CD4-positive, CD25-positive, alpha-beta regulatory T cell (primary cell): ENCODE measurements at regions not wholly inside any gene's neighbourhood (a gene's known extent, or its start where the extent isn't known, plus 50 kb on each side); places are given as distances from the start of the nearest gene placed in this dataset.

Source experiments
- ATAC-seq, 2 donors: fragments of 150-1000 bp; cut with Tn5 transposase; one replicate each; pipeline ENCODE4 v1.10.0; 2021; ENCODE audit warnings: low read depth in 2 of 2, moderate number of reproducible peaks in 2 of 2, moderate library complexity in 1 of 2
- DNase-seq, 3 donors: peaks; one replicate each; pipeline versions ENCODE4 v3.0.0 to v3.0.0-alpha.2; 2012 to 2022; ENCODE audit warnings: mixed read lengths in 1 of 3
- H3K27ac ChIP-seq: one replicate; pipeline ENCODE4 v1.7.0; 2013; ENCODE audit warnings: mild to moderate bottlenecking, low read length; ENCODE audit not compliant: insufficient read depth, poor library complexity, severe bottlenecking
- H3K27me3 ChIP-seq: one replicate; pipeline ENCODE4 v1.7.0; 2013; ENCODE audit warnings: low read length; ENCODE audit not compliant: control insufficient read depth, insufficient read depth
- H3K36me3 ChIP-seq: one replicate; pipeline ENCODE4 v1.7.0; 2013; ENCODE audit warnings: mild to moderate bottlenecking, low read length, moderate library complexity; ENCODE audit not compliant: control insufficient read depth, insufficient read depth
- H3K4me1 ChIP-seq: 2 replicates; pipeline ENCODE4 v1.7.0; 2013; ENCODE audit warnings: mild to moderate bottlenecking, low read length; ENCODE audit not compliant: insufficient read depth, control insufficient read depth, poor library complexity, severe bottlenecking
- H3K4me3 ChIP-seq: one replicate; pipeline ENCODE4 v1.7.0; 2013; ENCODE audit warnings: low read depth, mild to moderate bottlenecking, low read length, moderate library complexity
- H3K9me3 ChIP-seq, 2 experiments: 1 replicate in 1 of 2; 2 replicates in 1 of 2; pipeline ENCODE4 v1.7.0; 2013; ENCODE audit warnings: low read length in 2 of 2, mild to moderate bottlenecking in 1 of 2, moderate library complexity in 1 of 2; ENCODE audit not compliant: control insufficient read depth in 2 of 2
- H3K27ac Mint-ChIP-seq, 3 donors: one replicate each; pipeline ENCODE4 v1.8.0; 2020 to 2022; ENCODE audit warnings: mild to moderate bottlenecking in 3 of 3, mixed read lengths in 3 of 3, moderate library complexity in 2 of 3
- H3K27me3 Mint-ChIP-seq: one replicate; pipeline ENCODE4 v1.8.0; 2022; ENCODE audit warnings: mild to moderate bottlenecking, mixed read lengths
- H3K36me3 Mint-ChIP-seq: one replicate; pipeline ENCODE4 v1.8.0; 2020; ENCODE audit warnings: mixed read lengths
- H3K4me1 Mint-ChIP-seq, 4 donors: one replicate each; pipeline ENCODE4 v1.8.0; 2020 to 2022; ENCODE audit warnings: mixed read lengths in 4 of 4, mild to moderate bottlenecking in 1 of 4
- H3K4me3 Mint-ChIP-seq, 4 donors: one replicate each; pipeline ENCODE4 v1.8.0; 2020 to 2022; ENCODE audit warnings: mild to moderate bottlenecking in 4 of 4, mixed read lengths in 4 of 4, moderate library complexity in 3 of 4
- H3K9me3 Mint-ChIP-seq, 7 donors: one replicate each; pipeline ENCODE4 v1.8.0; 2020 to 2022; ENCODE audit warnings: mixed read lengths in 7 of 7, mild to moderate bottlenecking in 3 of 7, moderate library complexity in 2 of 7

GRCh38 chr1:106787520-106787919, 269.0 kb upstream of the PRMT6 start:
- no peak overlapping the region for H3K27ac Mint-ChIP-seq
- H3K27me3 Mint-ChIP-seq: no peaks in the 10 kb centered on the region
- Histone ChIP-seq H3K27me3 (no peaks in the 10 kb centered on the region), H3K4me1 (no peaks in the 10 kb centered on the region), H3K36me3 (no peaks in the 10 kb centered on the region), H3K27ac (no peak overlapping the region), H3K9me3 (no peaks in the 10 kb centered on the region), H3K4me3 (no peak overlapping the region)
- peaks cover 0 to 9% (median 5%) of the 10 kb centered on the region in 7 donors for H3K9me3 Mint-ChIP-seq
- no peaks in the 10 kb centered on the region for H3K4me1 Mint-ChIP-seq
- H3K4me3 Mint-ChIP-seq: no peak overlapping the region
- DNase-seq: no peak
- H3K36me3 Mint-ChIP-seq: no peaks in the 10 kb centered on the region
- ATAC-seq: no peak

GRCh38 chr1:106789686-106790085, 266.8 kb upstream of the PRMT6 start:
- H3K27me3 Mint-ChIP-seq: no peaks in the 10 kb centered on the region
- no peak overlapping the region for H3K27ac ChIP-seq
- no peaks in the 10 kb centered on the region for H3K9me3 ChIP-seq
- H3K4me1 Mint-ChIP-seq: no peaks in the 10 kb centered on the region
- no peak for ATAC-seq
- H3K27me3 ChIP-seq: no peaks in the 10 kb centered on the region
- no peaks in the 10 kb centered on the region for H3K36me3 Mint-ChIP-seq
- H3K4me3 ChIP-seq: no peak overlapping the region
- H3K4me3 Mint-ChIP-seq: no peak overlapping the region
- no peak for DNase-seq
- no peaks in the 10 kb centered on the region for H3K4me1 ChIP-seq
- peaks cover 0 to 9% (median 5%) of the 10 kb centered on the region in 7 donors for H3K9me3 Mint-ChIP-seq
- no peak overlapping the region for H3K27ac Mint-ChIP-seq
- H3K36me3 ChIP-seq: no peaks in the 10 kb centered on the region

GRCh38 chr1:106791041-106791440, 265.4 kb upstream of the PRMT6 start:
- no peak for ATAC-seq
- H3K27me3 Mint-ChIP-seq: no peaks in the 10 kb centered on the region
- H3K9me3 Mint-ChIP-seq: peaks cover 0 to 9% (median 5%) of the 10 kb centered on the region in 7 donors
- no peaks in the 10 kb centered on the region for H3K27me3 ChIP-seq
- no peak overlapping the region for H3K27ac ChIP-seq
- H3K36me3 ChIP-seq: no peaks in the 10 kb centered on the region
- no peak overlapping the region for H3K4me3 ChIP-seq
- H3K4me3 Mint-ChIP-seq: no peak overlapping the region
- no peaks in the 10 kb centered on the region for H3K9me3 ChIP-seq
- no peaks in the 10 kb centered on the region for H3K4me1 ChIP-seq
- H3K27ac Mint-ChIP-seq: no peak overlapping the region
- no peaks in the 10 kb centered on the region for H3K36me3 Mint-ChIP-seq
- H3K4me1 Mint-ChIP-seq: no peaks in the 10 kb centered on the region
- no peak for DNase-seq

GRCh38 chr1:106793651-106794050, 262.8 kb upstream of the PRMT6 start:
- no peaks in the 10 kb centered on the region for H3K27me3 ChIP-seq
- H3K4me3 ChIP-seq: no peak overlapping the region
- H3K4me1 Mint-ChIP-seq: no peaks in the 10 kb centered on the region
- H3K27ac Mint-ChIP-seq: no peak overlapping the region
- peaks cover 0 to 10% (median 5%) of the 10 kb centered on the region in 7 donors for H3K9me3 Mint-ChIP-seq
- no peaks in the 10 kb centered on the region for H3K36me3 ChIP-seq
- no peaks in the 10 kb centered on the region for H3K36me3 Mint-ChIP-seq
- no peak overlapping the region for H3K4me3 Mint-ChIP-seq
- H3K27me3 Mint-ChIP-seq: no peaks in the 10 kb centered on the region
- no peaks in the 10 kb centered on the region for H3K9me3 ChIP-seq
- H3K27ac ChIP-seq: no peak overlapping the region
- DNase-seq (no peak), ATAC-seq (no peak)
- H3K4me1 ChIP-seq: no peaks in the 10 kb centered on the region

GRCh38 chr1:106798991-106799390, 257.5 kb upstream of the PRMT6 start:
- Histone ChIP-seq H3K27ac (no peak overlapping the region), H3K9me3 (no peaks in the 10 kb centered on the region), H3K27me3 (no peaks in the 10 kb centered on the region), H3K4me3 (no peak overlapping the region), H3K4me1 (no peaks in the 10 kb centered on the region), H3K36me3 (no peaks in the 10 kb centered on the region)
- no peak for ATAC-seq
- no peak overlapping the region for H3K4me3 Mint-ChIP-seq
- no peaks in the 10 kb centered on the region for H3K4me1 Mint-ChIP-seq
- H3K27me3 Mint-ChIP-seq: no peaks in the 10 kb centered on the region
- H3K27ac Mint-ChIP-seq: no peak overlapping the region
- DNase-seq: no peak
- peaks cover 0 to 14% (median 5%) of the 10 kb centered on the region in 7 donors for H3K9me3 Mint-ChIP-seq
- no peaks in the 10 kb centered on the region for H3K36me3 Mint-ChIP-seq

GRCh38 chr1:106802181-106802580, 254.3 kb upstream of the PRMT6 start:
- Histone ChIP-seq H3K4me3 (no peak overlapping the region), H3K27me3 (no peaks in the 10 kb centered on the region), H3K36me3 (no peaks in the 10 kb centered on the region), H3K4me1 (no peaks in the 10 kb centered on the region), H3K9me3 (no peaks in the 10 kb centered on the region), H3K27ac (no peak overlapping the region)
- DNase-seq (no peak), ATAC-seq (no peak)
- Mint-ChIP-seq H3K27me3 (no peaks in the 10 kb centered on the region), H3K27ac (no peak overlapping the region), H3K9me3 (peaks cover 0 to 7% (median 5%) of the 10 kb centered on the region in 7 donors), H3K4me3 (no peak overlapping the region), H3K4me1 (no peaks in the 10 kb centered on the region), H3K36me3 (no peaks in the 10 kb centered on the region)

- H3K27me3 Mint-ChIP-seq: no peaks in the 10 kb centered on the region
- Histone ChIP-seq H3K27me3 (no peaks in the 10 kb centered on the region), H3K9me3 (peaks cover 0 to 10% of the 10 kb centered on the region in 2 experiments), H3K4me3 (no peak overlapping the region), H3K36me3 (no peaks in the 10 kb centered on the region), H3K4me1 (no peaks in the 10 kb centered on the region), H3K27ac (no peak overlapping the region)
- no peak overlapping the region for H3K4me3 Mint-ChIP-seq
- H3K4me1 Mint-ChIP-seq: no peaks in the 10 kb centered on the region
- H3K36me3 Mint-ChIP-seq: no peaks in the 10 kb centered on the region
- ATAC-seq: no peak
- no peak for DNase-seq
- no peak overlapping the region for H3K27ac Mint-ChIP-seq
- peaks cover 2 to 11% (median 6%) of the 10 kb centered on the region in 7 donors for H3K9me3 Mint-ChIP-seq
Observed at GRCh38 chr1:106814418-106814817, 242.1 kb upstream of the PRMT6 start.

GRCh38 chr1:106817575-106817974, 238.9 kb upstream of the PRMT6 start:
- Mint-ChIP-seq H3K27me3 (no peaks in the 10 kb centered on the region), H3K4me1 (no peaks in the 10 kb centered on the region), H3K27ac (no peak overlapping the region), H3K36me3 (no peaks in the 10 kb centered on the region), H3K4me3 (no peak overlapping the region), H3K9me3 (peaks cover 0 to 9% (median 4%) of the 10 kb centered on the region in 7 donors)
- Histone ChIP-seq H3K27ac (no peak overlapping the region), H3K9me3 (peaks cover 0 to 5% of the 10 kb centered on the region in 2 experiments), H3K4me1 (no peaks in the 10 kb centered on the region), H3K4me3 (no peak overlapping the region), H3K27me3 (no peaks in the 10 kb centered on the region), H3K36me3 (no peaks in the 10 kb centered on the region)
- DNase-seq: no peak
- ATAC-seq: no peak
